GM23338 (cell line): ENCODE measurements at regions not wholly inside any gene's neighbourhood (a gene's known extent, or its start where the extent isn't known, plus 50 kb on each side); places are given as distances from the start of the nearest gene placed in this dataset.

ENCODE experiments used
- ATAC-seq: fragments of 200-7000 bp; cut with Tn5 transposase; 3 replicates; pipeline ENCODE4 v1.9.1; 2020
- DNase-seq: peaks from one replicate; pipeline ENCODE4 v3.0.0-alpha.2; 2015; ENCODE audit warnings: low spot score
- H2AFZ ChIP-seq: fragments of 200-600 bp; sonication (generic); 2 replicates; pipeline ENCODE4 v1.8.0; 2016; ENCODE audit warnings: antibody characterized with exemption, mild to moderate bottlenecking, moderate library complexity
- H3F3A ChIP-seq: fragments of 200-600 bp; sonication (generic); replicated peaks from 2 replicates; pipeline ENCODE4 v1.8.0; 2017; ENCODE audit warnings: antibody characterized with exemption, mixed run types, low read depth
- H3K27ac ChIP-seq: fragments of 200-600 bp; sonication (generic); 2 replicates; pipeline ENCODE4 v1.6.1; 2016; ENCODE audit warnings: low read depth
- H3K27me3 ChIP-seq: fragments of 200-600 bp; sonication (generic); 2 replicates; pipeline ENCODE4 v1.8.0; 2016; ENCODE audit warnings: mild to moderate bottlenecking, mixed run types, moderate library complexity; ENCODE audit not compliant: insufficient read depth
- H3K36me3 ChIP-seq: fragments of 200-600 bp; sonication (generic); 2 replicates; pipeline ENCODE4 v1.8.0; 2016; ENCODE audit warnings: mild to moderate bottlenecking; ENCODE audit not compliant: insufficient read depth
- H3K4me1 ChIP-seq: fragments of 200-600 bp; sonication (generic); 2 replicates; pipeline ENCODE4 v1.8.0; 2016; ENCODE audit warnings: mild to moderate bottlenecking, moderate library complexity; ENCODE audit not compliant: insufficient read depth
- H3K4me2 ChIP-seq: fragments of 200-600 bp; sonication (generic); 2 replicates; pipeline ENCODE4 v1.7.1; 2017; ENCODE audit warnings: mixed run types
- H3K4me3 ChIP-seq: fragments of 200-600 bp; sonication (generic); 2 replicates; pipeline ENCODE4 v1.6.1; 2016; ENCODE audit warnings: mixed run types
- H3K79me2 ChIP-seq: fragments of 200-600 bp; sonication (generic); replicated peaks from 2 replicates; pipeline ENCODE4 v1.8.0; 2017; ENCODE audit warnings: mild to moderate bottlenecking; ENCODE audit not compliant: insufficient read depth
- H3K9me2 ChIP-seq: fragments of 200-600 bp; sonication (generic); 2 replicates; pipeline ENCODE4 v1.8.0; 2017; ENCODE audit not compliant: insufficient read depth
- H4K20me1 ChIP-seq: fragments of 200-600 bp; sonication (generic); replicated peaks from 2 replicates; pipeline ENCODE4 v1.8.0; 2017; ENCODE audit warnings: mild to moderate bottlenecking; ENCODE audit not compliant: insufficient read depth
- H3K27ac Mint-ChIP-seq: 2 replicates; pipeline ENCODE4 v1.8.0; 2020; ENCODE audit warnings: inconsistent platforms, mild to moderate bottlenecking, moderate library complexity, mixed read lengths
- H3K27me3 Mint-ChIP-seq: 3 replicates; pipeline ENCODE4 v1.8.0; 2022; ENCODE audit warnings: low read depth, mild to moderate bottlenecking, moderate library complexity, mixed read lengths, inconsistent platforms; ENCODE audit not compliant: insufficient read depth, poor library complexity
- H3K36me3 Mint-ChIP-seq: 3 replicates; pipeline ENCODE4 v1.8.0; 2021; ENCODE audit warnings: low read depth, mild to moderate bottlenecking, inconsistent platforms, moderate library complexity, mixed read lengths
- H3K4me1 Mint-ChIP-seq: 3 replicates; pipeline ENCODE4 v1.8.0; 2020; ENCODE audit warnings: mild to moderate bottlenecking, inconsistent platforms, mixed read lengths
- H3K4me3 Mint-ChIP-seq: 3 replicates; pipeline ENCODE4 v1.8.0; 2021; ENCODE audit warnings: moderate library complexity, mild to moderate bottlenecking, inconsistent platforms, mixed read lengths
- H3K9me3 Mint-ChIP-seq: 3 replicates; pipeline ENCODE4 v1.8.0; 2020; ENCODE audit warnings: moderate library complexity, mild to moderate bottlenecking, inconsistent platforms, mixed read lengths
- CREB1 ChIP-seq: fragments of 250-450 bp; sonication (Bioruptor Pico); IDR thresholded peaks from 2 replicates; pipeline ENCODE4 v1.5.0; 2020; ENCODE audit warnings: low read depth, mild to moderate bottlenecking, moderate library complexity
- EZH2 ChIP-seq: fragments of 200-600 bp; sonication (generic); IDR thresholded peaks from one replicate; pipeline ENCODE4 v1.8.0; 2017; ENCODE audit warnings: antibody characterized with exemption, mild to moderate bottlenecking, low read depth; ENCODE audit not compliant: unreplicated experiment
- EZH2phosphoT487 ChIP-seq: fragments of 200-600 bp; sonication (generic); IDR thresholded peaks from one replicate; pipeline ENCODE4 v1.8.1; 2018; ENCODE audit warnings: antibody characterized with exemption; ENCODE audit not compliant: unreplicated experiment
- JUNB ChIP-seq: IDR thresholded peaks from one replicate; pipeline ENCODE4 v1.6.1; 2016; ENCODE audit warnings: antibody characterized with exemption; ENCODE audit not compliant: unreplicated experiment
- NANOG ChIP-seq: IDR thresholded peaks from 2 replicates; pipeline ENCODE4 v1.6.1; 2016; ENCODE audit warnings: antibody characterized with exemption, borderline replicate concordance
- POLR2AphosphoS5 ChIP-seq: IDR thresholded peaks from 2 replicates; pipeline ENCODE4 v1.6.1; 2016; ENCODE audit warnings: antibody characterized with exemption, low read depth
- STAT1 ChIP-seq: IDR thresholded peaks from one replicate; pipeline ENCODE4 v1.6.1; 2016; ENCODE audit warnings: antibody characterized with exemption; ENCODE audit not compliant: unreplicated experiment
- ZNF114 ChIP-seq: fragments of 250-450 bp; sonication (Bioruptor Pico); IDR thresholded peaks from 2 replicates; pipeline ENCODE4 v1.5.0; 2020; ENCODE audit warnings: mild to moderate bottlenecking, moderate library complexity
- ZNF331 ChIP-seq: fragments of 250-450 bp; sonication (Bioruptor Pico); IDR thresholded peaks from 2 replicates; pipeline ENCODE4 v1.5.0; 2020; ENCODE audit warnings: low read depth, mild to moderate bottlenecking, moderate library complexity
- TF ChIP-seq, protein P1 (sequence below): IDR thresholded peaks from one replicate; pipeline ENCODE4 v1.6.1; 2018; ENCODE audit warnings: antibody characterized with exemption; ENCODE audit not compliant: unreplicated experiment
- TF ChIP-seq, protein P2 (sequence below), 2 experiments: fragments of 200-600 bp in 1 of 2; sonication (generic) in 1 of 2; conservative IDR thresholded peaks; 2 replicates each; pipeline versions ENCODE4 v1.5.1 to v1.6.1; 2016 to 2017; ENCODE audit warnings: antibody characterized with exemption in 2 of 2, low read depth in 2 of 2, mild to moderate bottlenecking in 2 of 2, moderate library complexity in 1 of 2
- TF ChIP-seq, protein P3 (sequence below): IDR thresholded peaks from 2 replicates; pipeline ENCODE4 v1.6.1; 2016; ENCODE audit warnings: antibody characterized with exemption
- TF ChIP-seq, protein P4 (sequence below): fragments of 250-450 bp; sonication (Bioruptor Pico); IDR thresholded peaks from 2 replicates; pipeline ENCODE4 v1.5.0; 2020; ENCODE audit warnings: mild to moderate bottlenecking, moderate library complexity

DNA sequence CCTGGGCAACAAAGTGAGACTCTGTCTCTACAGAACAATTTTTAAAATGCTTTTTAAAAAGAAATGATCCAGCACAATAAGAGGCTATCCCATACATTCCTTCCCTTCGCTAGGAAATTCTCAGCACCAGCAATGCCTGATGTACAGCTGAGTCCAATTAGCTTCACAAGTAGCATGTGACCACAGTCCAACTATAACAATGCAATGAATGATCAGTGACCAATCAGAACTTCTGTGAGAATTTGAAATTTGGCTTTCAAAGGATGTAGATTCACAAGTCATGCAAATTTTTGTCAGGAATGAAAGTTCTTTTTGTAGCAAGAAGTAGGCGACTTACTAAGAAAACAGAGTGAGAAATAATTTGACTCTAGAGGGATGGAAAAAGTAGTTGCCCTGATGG is 278.5 kb upstream of the UGT8 start:
- no peak for ATAC-seq
- no peak overlapping the region for H3K4me3 Mint-ChIP-seq
- no peak overlapping the region for H3K27ac ChIP-seq
- no peaks in the 10 kb centered on the region for H3F3A ChIP-seq
- no peaks in the 10 kb centered on the region for H3K27me3 Mint-ChIP-seq
- H3K27ac Mint-ChIP-seq: no peak overlapping the region
- no peak for DNase-seq
- no peaks in the 10 kb centered on the region; the same call in 2 of the 3 replicates for H3K9me3 Mint-ChIP-seq
- H3K4me1 Mint-ChIP-seq: no peaks in the 10 kb centered on the region
- H3K4me3 ChIP-seq: no peak overlapping the region
- no peak overlapping the region for H2AFZ ChIP-seq
- H3K79me2 ChIP-seq: no peaks in the 10 kb centered on the region
- no peaks in the 10 kb centered on the region for H4K20me1 ChIP-seq
- H3K36me3 Mint-ChIP-seq: no peaks in the 10 kb centered on the region
- TF ChIP-seq JUNB: no peak
- TF ChIP-seq, protein P1, sequence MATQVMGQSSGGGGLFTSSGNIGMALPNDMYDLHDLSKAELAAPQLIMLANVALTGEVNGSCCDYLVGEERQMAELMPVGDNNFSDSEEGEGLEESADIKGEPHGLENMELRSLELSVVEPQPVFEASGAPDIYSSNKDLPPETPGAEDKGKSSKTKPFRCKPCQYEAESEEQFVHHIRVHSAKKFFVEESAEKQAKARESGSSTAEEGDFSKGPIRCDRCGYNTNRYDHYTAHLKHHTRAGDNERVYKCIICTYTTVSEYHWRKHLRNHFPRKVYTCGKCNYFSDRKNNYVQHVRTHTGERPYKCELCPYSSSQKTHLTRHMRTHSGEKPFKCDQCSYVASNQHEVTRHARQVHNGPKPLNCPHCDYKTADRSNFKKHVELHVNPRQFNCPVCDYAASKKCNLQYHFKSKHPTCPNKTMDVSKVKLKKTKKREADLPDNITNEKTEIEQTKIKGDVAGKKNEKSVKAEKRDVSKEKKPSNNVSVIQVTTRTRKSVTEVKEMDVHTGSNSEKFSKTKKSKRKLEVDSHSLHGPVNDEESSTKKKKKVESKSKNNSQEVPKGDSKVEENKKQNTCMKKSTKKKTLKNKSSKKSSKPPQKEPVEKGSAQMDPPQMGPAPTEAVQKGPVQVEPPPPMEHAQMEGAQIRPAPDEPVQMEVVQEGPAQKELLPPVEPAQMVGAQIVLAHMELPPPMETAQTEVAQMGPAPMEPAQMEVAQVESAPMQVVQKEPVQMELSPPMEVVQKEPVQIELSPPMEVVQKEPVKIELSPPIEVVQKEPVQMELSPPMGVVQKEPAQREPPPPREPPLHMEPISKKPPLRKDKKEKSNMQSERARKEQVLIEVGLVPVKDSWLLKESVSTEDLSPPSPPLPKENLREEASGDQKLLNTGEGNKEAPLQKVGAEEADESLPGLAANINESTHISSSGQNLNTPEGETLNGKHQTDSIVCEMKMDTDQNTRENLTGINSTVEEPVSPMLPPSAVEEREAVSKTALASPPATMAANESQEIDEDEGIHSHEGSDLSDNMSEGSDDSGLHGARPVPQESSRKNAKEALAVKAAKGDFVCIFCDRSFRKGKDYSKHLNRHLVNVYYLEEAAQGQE: no peak
- TF ChIP-seq EZH2: no peak
- no peak for TF ChIP-seq STAT1
- TF ChIP-seq EZH2phosphoT487: no peak
- TF ChIP-seq, protein P2, sequence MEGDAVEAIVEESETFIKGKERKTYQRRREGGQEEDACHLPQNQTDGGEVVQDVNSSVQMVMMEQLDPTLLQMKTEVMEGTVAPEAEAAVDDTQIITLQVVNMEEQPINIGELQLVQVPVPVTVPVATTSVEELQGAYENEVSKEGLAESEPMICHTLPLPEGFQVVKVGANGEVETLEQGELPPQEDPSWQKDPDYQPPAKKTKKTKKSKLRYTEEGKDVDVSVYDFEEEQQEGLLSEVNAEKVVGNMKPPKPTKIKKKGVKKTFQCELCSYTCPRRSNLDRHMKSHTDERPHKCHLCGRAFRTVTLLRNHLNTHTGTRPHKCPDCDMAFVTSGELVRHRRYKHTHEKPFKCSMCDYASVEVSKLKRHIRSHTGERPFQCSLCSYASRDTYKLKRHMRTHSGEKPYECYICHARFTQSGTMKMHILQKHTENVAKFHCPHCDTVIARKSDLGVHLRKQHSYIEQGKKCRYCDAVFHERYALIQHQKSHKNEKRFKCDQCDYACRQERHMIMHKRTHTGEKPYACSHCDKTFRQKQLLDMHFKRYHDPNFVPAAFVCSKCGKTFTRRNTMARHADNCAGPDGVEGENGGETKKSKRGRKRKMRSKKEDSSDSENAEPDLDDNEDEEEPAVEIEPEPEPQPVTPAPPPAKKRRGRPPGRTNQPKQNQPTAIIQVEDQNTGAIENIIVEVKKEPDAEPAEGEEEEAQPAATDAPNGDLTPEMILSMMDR (conservative IDR thresholded peaks at IDR 0.05; ENCODE audit: low read depth in 2 of 2): no peak
- no peak for TF ChIP-seq ZNF114
- TF ChIP-seq POLR2AphosphoS5: no peak
- TF ChIP-seq CREB1 (CRISPR knock-in tag): no peak
- TF ChIP-seq NANOG: no peak
- TF ChIP-seq, protein P3, sequence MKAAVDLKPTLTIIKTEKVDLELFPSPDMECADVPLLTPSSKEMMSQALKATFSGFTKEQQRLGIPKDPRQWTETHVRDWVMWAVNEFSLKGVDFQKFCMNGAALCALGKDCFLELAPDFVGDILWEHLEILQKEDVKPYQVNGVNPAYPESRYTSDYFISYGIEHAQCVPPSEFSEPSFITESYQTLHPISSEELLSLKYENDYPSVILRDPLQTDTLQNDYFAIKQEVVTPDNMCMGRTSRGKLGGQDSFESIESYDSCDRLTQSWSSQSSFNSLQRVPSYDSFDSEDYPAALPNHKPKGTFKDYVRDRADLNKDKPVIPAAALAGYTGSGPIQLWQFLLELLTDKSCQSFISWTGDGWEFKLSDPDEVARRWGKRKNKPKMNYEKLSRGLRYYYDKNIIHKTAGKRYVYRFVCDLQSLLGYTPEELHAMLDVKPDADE: no peak
- TF ChIP-seq, protein P4, sequence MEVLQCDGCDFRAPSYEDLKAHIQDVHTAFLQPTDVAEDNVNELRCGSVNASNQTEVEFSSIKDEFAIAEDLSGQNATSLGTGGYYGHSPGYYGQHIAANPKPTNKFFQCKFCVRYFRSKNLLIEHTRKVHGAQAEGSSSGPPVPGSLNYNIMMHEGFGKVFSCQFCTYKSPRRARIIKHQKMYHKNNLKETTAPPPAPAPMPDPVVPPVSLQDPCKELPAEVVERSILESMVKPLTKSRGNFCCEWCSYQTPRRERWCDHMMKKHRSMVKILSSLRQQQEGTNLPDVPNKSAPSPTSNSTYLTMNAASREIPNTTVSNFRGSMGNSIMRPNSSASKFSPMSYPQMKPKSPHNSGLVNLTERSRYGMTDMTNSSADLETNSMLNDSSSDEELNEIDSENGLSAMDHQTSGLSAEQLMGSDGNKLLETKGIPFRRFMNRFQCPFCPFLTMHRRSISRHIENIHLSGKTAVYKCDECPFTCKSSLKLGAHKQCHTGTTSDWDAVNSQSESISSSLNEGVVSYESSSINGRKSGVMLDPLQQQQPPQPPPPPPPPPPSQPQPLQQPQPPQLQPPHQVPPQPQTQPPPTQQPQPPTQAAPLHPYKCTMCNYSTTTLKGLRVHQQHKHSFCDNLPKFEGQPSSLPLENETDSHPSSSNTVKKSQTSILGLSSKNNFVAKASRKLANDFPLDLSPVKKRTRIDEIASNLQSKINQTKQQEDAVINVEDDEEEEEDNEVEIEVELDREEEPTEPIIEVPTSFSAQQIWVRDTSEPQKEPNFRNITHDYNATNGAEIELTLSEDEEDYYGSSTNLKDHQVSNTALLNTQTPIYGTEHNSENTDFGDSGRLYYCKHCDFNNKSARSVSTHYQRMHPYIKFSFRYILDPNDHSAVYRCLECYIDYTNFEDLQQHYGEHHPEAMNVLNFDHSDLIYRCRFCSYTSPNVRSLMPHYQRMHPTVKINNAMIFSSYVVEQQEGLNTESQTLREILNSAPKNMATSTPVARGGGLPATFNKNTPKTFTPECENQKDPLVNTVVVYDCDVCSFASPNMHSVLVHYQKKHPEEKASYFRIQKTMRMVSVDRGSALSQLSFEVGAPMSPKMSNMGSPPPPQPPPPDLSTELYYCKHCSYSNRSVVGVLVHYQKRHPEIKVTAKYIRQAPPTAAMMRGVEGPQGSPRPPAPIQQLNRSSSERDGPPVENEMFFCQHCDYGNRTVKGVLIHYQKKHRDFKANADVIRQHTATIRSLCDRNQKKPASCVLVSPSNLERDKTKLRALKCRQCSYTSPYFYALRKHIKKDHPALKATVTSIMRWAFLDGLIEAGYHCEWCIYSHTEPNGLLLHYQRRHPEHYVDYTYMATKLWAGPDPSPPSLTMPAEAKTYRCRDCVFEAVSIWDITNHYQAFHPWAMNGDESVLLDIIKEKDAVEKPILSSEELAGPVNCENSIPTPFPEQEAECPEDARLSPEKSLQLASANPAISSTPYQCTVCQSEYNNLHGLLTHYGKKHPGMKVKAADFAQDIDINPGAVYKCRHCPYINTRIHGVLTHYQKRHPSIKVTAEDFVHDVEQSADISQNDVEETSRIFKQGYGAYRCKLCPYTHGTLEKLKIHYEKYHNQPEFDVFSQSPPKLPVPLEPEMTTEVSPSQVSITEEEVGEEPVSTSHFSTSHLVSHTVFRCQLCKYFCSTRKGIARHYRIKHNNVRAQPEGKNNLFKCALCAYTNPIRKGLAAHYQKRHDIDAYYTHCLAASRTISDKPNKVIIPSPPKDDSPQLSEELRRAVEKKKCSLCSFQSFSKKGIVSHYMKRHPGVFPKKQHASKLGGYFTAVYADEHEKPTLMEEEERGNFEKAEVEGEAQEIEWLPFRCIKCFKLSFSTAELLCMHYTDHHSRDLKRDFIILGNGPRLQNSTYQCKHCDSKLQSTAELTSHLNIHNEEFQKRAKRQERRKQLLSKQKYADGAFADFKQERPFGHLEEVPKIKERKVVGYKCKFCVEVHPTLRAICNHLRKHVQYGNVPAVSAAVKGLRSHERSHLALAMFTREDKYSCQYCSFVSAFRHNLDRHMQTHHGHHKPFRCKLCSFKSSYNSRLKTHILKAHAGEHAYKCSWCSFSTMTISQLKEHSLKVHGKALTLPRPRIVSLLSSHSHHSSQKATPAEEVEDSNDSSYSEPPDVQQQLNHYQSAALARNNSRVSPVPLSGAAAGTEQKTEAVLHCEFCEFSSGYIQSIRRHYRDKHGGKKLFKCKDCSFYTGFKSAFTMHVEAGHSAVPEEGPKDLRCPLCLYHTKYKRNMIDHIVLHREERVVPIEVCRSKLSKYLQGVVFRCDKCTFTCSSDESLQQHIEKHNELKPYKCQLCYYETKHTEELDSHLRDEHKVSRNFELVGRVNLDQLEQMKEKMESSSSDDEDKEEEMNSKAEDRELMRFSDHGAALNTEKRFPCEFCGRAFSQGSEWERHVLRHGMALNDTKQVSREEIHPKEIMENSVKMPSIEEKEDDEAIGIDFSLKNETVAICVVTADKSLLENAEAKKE: no peak
- no peak for TF ChIP-seq ZNF331 (CRISPR knock-in tag)
- no peaks in the 10 kb centered on the region for H3K27me3 ChIP-seq
- no peaks in the 10 kb centered on the region for H3K4me1 ChIP-seq
- no peaks in the 10 kb centered on the region for H3K9me2 ChIP-seq
- no peak overlapping the region for H3K4me2 ChIP-seq
- H3K36me3 ChIP-seq: no peaks in the 10 kb centered on the region
